NCI-H1436 (cell line): ENCODE measurements at regions not wholly inside any gene's neighbourhood (a gene's known extent, or its start where the extent isn't known, plus 50 kb on each side); places are given as distances from the start of the nearest gene placed in this dataset.
"Not testable (repeated sequence)": the region's sequence is repeated elsewhere in the genome, so short reads cannot be mapped to it uniquely, and the experiment has no call there.

ENCODE experiments used
- DNase-seq: peaks from one replicate; lab custom pipeline; 2025; lab: John Stamatoyannopoulos, UW

GRCh38 chr2:138315619-138316018 is 186.0 kb upstream of the SPOPL start:
- not testable (repeated sequence) for DNase-seq

- no peak for DNase-seq
Measured at GRCh38 chr2:138319616-138320015, 182.0 kb upstream of the SPOPL start.

- peak; percentile 72 for DNase-seq
Measured at GRCh38 chr2:138321458-138321857, 180.1 kb upstream of the SPOPL start.

- DNase-seq: no peak
Measured at GRCh38 chr2:138323382-138324067, 178.0 kb upstream of the SPOPL start.

- no peak for DNase-seq
Measured at GRCh38 chr2:138324068-138324771, 177.3 kb upstream of the SPOPL start.

GRCh38 chr2:138327967-138328366 is 173.6 kb upstream of the SPOPL start:
- DNase-seq: no peak

- DNase-seq: no peak
Measured at GRCh38 chr2:138329162-138329561, 172.4 kb upstream of the SPOPL start.

- DNase-seq: no peak
Measured at GRCh38 chr2:138329591-138329990, 172.0 kb upstream of the SPOPL start.

- DNase-seq: no peak
Measured at GRCh38 chr2:138333121-138333520, 168.4 kb upstream of the SPOPL start.

GRCh38 chr2:138333677-138334076 is 167.9 kb upstream of the SPOPL start:
- no peak for DNase-seq

GRCh38 chr2:138334323-138334722 is 167.2 kb upstream of the SPOPL start:
- DNase-seq: no peak

- DNase-seq: no peak
Measured at GRCh38 chr2:138335036-138335435, 166.5 kb upstream of the SPOPL start.

- DNase-seq: no peak
Measured at GRCh38 chr2:138336146-138336545, 165.4 kb upstream of the SPOPL start.

- DNase-seq: no peak
Measured at GRCh38 chr2:138355244-138355643, 146.3 kb upstream of the SPOPL start.

GRCh38 chr2:138356178-138356577 is 145.4 kb upstream of the SPOPL start:
- DNase-seq: no peak

GRCh38 chr2:138359532-138359931 is 142.0 kb upstream of the SPOPL start:
- DNase-seq: no peak

GRCh38 chr2:138364554-138365162 is 136.9 kb upstream of the SPOPL start:
- no peak for DNase-seq

- DNase-seq: no peak
Measured at GRCh38 chr2:138365581-138365980, 136.0 kb upstream of the SPOPL start.

- DNase-seq: no peak
Measured at GRCh38 chr2:138369856-138370255, 131.7 kb upstream of the SPOPL start.

- DNase-seq: no peak
Measured at GRCh38 chr2:138373993-138374408, 127.6 kb upstream of the SPOPL start.

GRCh38 chr2:138381373-138381772 is 120.2 kb upstream of the SPOPL start:
- DNase-seq: no peak

GRCh38 chr2:138382672-138383071 is 118.9 kb upstream of the SPOPL start:
- no peak for DNase-seq

- not testable (repeated sequence) for DNase-seq
Measured at GRCh38 chr2:138386191-138386590, 115.4 kb upstream of the SPOPL start.
